GM10248 (cell line): ENCODE measurements at regions not wholly inside any gene's neighbourhood (a gene's known extent, or its start where the extent isn't known, plus 50 kb on each side); places are given as distances from the start of the nearest gene placed in this dataset.

Source experiments
- CTCF ChIA-PET: fragments of 300-600 bp; sonication (Branson Sonifier 250); formaldehyde crosslinking; extraction: SDS; loops from one replicate; lab custom pipeline; 2021; ENCODE audit warnings: antibody characterized with exemption; lab: Yijun Ruan, JAX
- POLR2A ChIA-PET: fragments of 350-650 bp; sonication (Branson Sonifier 250); formaldehyde crosslinking; extraction: SDS; loops from one replicate; lab custom pipeline; 2020; ENCODE audit warnings: antibody characterized with exemption; lab: Yijun Ruan, JAX
- DNase-seq: peaks from one replicate; pipeline ENCODE4 v3.0.0; 2012; ENCODE audit errors: extremely low spot score
- TF ChIP-seq, protein P1 (sequence below): IDR thresholded peaks from 2 replicates; pipeline ENCODE4 v1.5.1; 2012; ENCODE audit warnings: mild to moderate bottlenecking, low read depth; ENCODE audit errors: extremely low read depth, missing control alignments, control extremely low read depth

GRCh38 chr3:13193320-13194284, 120.4 kb upstream of the IQSEC1 start:
- TF ChIP-seq, protein P1, sequence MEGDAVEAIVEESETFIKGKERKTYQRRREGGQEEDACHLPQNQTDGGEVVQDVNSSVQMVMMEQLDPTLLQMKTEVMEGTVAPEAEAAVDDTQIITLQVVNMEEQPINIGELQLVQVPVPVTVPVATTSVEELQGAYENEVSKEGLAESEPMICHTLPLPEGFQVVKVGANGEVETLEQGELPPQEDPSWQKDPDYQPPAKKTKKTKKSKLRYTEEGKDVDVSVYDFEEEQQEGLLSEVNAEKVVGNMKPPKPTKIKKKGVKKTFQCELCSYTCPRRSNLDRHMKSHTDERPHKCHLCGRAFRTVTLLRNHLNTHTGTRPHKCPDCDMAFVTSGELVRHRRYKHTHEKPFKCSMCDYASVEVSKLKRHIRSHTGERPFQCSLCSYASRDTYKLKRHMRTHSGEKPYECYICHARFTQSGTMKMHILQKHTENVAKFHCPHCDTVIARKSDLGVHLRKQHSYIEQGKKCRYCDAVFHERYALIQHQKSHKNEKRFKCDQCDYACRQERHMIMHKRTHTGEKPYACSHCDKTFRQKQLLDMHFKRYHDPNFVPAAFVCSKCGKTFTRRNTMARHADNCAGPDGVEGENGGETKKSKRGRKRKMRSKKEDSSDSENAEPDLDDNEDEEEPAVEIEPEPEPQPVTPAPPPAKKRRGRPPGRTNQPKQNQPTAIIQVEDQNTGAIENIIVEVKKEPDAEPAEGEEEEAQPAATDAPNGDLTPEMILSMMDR, result no peak
- CTCF ChIA-PET, result interaction anchor here (0.8 to 1.2 kb wide), 2 partner anchors 10 to 259 kb away, joined by 3 to 4 read pairs; no protein-coding TSS in a partner anchor
- POLR2A ChIA-PET, result no interaction called here
- DNase-seq, result no peak

GRCh38 chr3:13192471-13193213, 119.4 kb upstream of the IQSEC1 start:
- no peak for DNase-seq
- ChIA-PET POLR2A (no interaction called here), CTCF (interaction anchor here (0.8 to 1.2 kb wide), 2 partner anchors 9 to 260 kb away, joined by 3 to 4 read pairs; no protein-coding TSS in a partner anchor)
- TF ChIP-seq, protein P1, result no peak

GRCh38 chr3:13191016-13191415, 117.8 kb upstream of the IQSEC1 start:
- DNase-seq, result no peak
- CTCF ChIA-PET, result no interaction called here
- POLR2A ChIA-PET, result no interaction called here
- TF ChIP-seq, protein P1, result no peak

DNA sequence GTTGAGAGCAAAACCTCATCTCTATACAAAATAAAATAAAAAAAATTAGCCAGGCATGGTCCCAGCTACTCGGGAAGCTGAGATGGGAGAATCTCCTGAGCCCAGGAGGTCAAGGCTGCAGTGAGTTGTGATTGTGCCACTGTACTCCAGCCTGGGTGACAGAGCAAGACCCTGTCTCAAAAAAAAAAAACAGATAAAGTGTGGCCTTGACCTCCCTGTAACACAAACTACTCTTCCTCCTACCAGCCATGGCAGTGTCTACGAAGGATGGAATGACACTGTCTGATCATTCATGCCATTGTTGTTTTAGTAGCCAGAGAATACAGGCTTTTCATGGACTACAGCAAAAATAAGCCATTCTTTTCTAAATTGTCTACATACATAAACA, 117.1 kb upstream of the IQSEC1 start:
- ChIA-PET POLR2A (no interaction called here), CTCF (no interaction called here)
- TF ChIP-seq, protein P1, result no peak
- no peak for DNase-seq

- POLR2A ChIA-PET, result interaction anchor here (0.5 kb wide), 1 partner anchor 218 kb away, joined by 4 read pairs; no protein-coding TSS in a partner anchor
- no peak for DNase-seq
- CTCF ChIA-PET, result no interaction called here
- TF ChIP-seq, protein P1, result no peak
Observed at GRCh38 chr3:13189639-13190377, 116.6 kb upstream of the IQSEC1 start.

DNA sequence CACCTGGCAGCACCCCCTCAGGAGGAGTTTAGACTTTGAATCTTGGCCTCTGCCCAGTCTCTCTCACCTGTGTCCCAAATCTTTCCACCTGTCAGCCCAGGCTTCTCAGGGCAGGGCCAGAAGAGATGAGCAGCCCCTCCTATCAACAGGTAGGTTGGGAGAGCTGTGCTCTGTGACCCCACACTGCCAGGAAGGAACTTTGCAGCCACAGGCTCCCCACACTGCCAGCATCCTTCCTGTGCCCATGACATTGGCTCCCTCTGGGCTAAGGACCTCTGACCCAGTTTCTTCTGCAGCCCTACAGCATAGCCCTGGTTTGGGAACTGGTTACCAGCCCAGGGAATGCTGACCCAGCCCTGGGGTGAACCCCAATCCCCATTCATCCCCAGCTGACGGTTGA, 115.7 kb upstream of the IQSEC1 start:
- POLR2A ChIA-PET, result no interaction called here
- no peak for DNase-seq
- CTCF ChIA-PET, result no interaction called here
- TF ChIP-seq, protein P1, result no peak
